NT2/D1 (cell line): ENCODE measurements at regions not wholly inside any gene's neighbourhood (a gene's known extent, or its start where the extent isn't known, plus 50 kb on each side); places are given as distances from the start of the nearest gene placed in this dataset.

Experiments used
- SUZ12 ChIP-seq: IDR thresholded peaks from 2 replicates; pipeline ENCODE4 v1.6.1; 2011; ENCODE audit not compliant: insufficient read length, insufficient read depth; ENCODE audit errors: extremely low read depth
- YY1 ChIP-seq: IDR thresholded peaks from 2 replicates; pipeline ENCODE4 v1.6.1; 2011; ENCODE audit not compliant: insufficient read length, insufficient read depth
- ZNF274 ChIP-seq: IDR thresholded peaks from 2 replicates; pipeline ENCODE4 v1.6.1; 2011; ENCODE audit warnings: mild to moderate bottlenecking, low read depth, low read length

DNA sequence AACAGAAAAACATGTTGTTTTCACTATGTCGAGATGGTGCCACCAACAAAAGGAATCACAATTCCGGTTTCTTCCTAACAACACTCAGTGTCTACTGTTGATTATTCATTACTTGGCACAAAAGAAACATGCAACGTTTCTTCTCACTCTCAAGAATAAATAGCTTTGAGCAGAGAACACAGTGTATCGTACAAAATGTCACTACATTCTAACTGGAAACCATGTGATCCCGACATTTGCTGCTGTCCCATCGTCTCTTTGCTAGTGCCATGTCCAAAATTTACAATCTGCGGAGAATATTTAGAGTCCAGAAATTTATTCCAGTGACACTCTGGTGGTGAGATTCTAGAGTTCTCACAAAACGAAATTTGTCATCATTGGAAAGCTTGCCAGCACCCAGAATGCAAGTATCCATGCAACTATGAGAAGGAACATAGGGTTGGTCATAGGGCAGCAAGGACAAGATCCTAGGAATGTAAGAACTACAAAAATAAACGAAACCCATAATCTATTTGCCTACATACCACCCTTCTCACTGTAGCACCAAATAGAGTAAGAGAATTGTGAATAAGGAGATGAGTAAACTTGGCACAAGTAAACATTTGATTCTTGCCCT, 505.1 kb downstream of the LTN1 start:
- TF ChIP-seq YY1 = no peak
- no peak for TF ChIP-seq SUZ12
- TF ChIP-seq ZNF274 = no peak
